Thyroid gland (tissue), 4 donors: ENCODE measurements at regions not wholly inside any gene's neighbourhood (a gene's known extent, or its start where the extent isn't known, plus 50 kb on each side); places are given as distances from the start of the nearest gene placed in this dataset.

Experiments used
- DNase-seq, 2 donors: peaks; one replicate each; pipeline ENCODE4 v3.0.0-alpha.2; 2019
- H3K27ac ChIP-seq, 3 donors: fragments of 200-600 bp; sonication (generic); 1 replicate in 2 of 3; 2 replicates in 1 of 3; pipeline ENCODE4 v1.5.1; 2016 to 2019; ENCODE audit warnings: mild to moderate bottlenecking in 1 of 3, moderate library complexity in 1 of 3
- H3K27me3 ChIP-seq: fragments of 200-600 bp; sonication (generic); one replicate; pipeline ENCODE4 v1.5.1; 2019
- H3K36me3 ChIP-seq, 2 donors: fragments of 200-600 bp; sonication (generic); one replicate each; pipeline ENCODE4 v1.5.1; 2016 to 2019
- H3K4me1 ChIP-seq, 2 donors: fragments of 200-600 bp; sonication (generic); one replicate each; pipeline ENCODE4 v1.5.1; 2017 to 2019
- H3K4me3 ChIP-seq, 3 donors: fragments of 200-600 bp; sonication (generic); replicated peaks in 1 of 3; 1 replicate in 2 of 3; 2 replicates in 1 of 3; pipeline ENCODE4 v1.5.1; 2016; ENCODE audit warnings: mild to moderate bottlenecking in 1 of 3
- H3K9me3 ChIP-seq: fragments of 200-600 bp; sonication (generic); one replicate; pipeline ENCODE4 v1.5.1; 2017
- POLR2A ChIP-seq, 2 donors: fragments of 450-650 bp; IDR thresholded peaks; one replicate each; pipeline ENCODE4 v1.6.1; 2017; ENCODE audit warnings: antibody characterized with exemption in 2 of 2, mild to moderate bottlenecking in 2 of 2, moderate library complexity in 1 of 2
- WGBS, 2 donors: methylation state at CpG; one replicate each; pipeline ENCODE4 v1.1.5; 2017; 5-methylcytosine and 5-hydroxymethylcytosine counted together
- intact Hi-C: fragments of 100-400 bp; cut with DNase I; formaldehyde crosslinking; loops from one replicate; pipeline ENCODE4 v1.15.1; 2023
- TF ChIP-seq, protein P1 (sequence below), 6 experiments: fragments of 200-600 bp in 3 of 6; fragments of 450-650 bp in 3 of 6; sonication (generic) in 3 of 6; IDR thresholded peaks; one replicate each; pipeline ENCODE4 v1.5.1; 2016 to 2019; ENCODE audit warnings: antibody characterized with exemption in 6 of 6, mild to moderate bottlenecking in 2 of 6, inconsistent platforms in 1 of 6, moderate library complexity in 1 of 6

- TF ChIP-seq, protein P1, sequence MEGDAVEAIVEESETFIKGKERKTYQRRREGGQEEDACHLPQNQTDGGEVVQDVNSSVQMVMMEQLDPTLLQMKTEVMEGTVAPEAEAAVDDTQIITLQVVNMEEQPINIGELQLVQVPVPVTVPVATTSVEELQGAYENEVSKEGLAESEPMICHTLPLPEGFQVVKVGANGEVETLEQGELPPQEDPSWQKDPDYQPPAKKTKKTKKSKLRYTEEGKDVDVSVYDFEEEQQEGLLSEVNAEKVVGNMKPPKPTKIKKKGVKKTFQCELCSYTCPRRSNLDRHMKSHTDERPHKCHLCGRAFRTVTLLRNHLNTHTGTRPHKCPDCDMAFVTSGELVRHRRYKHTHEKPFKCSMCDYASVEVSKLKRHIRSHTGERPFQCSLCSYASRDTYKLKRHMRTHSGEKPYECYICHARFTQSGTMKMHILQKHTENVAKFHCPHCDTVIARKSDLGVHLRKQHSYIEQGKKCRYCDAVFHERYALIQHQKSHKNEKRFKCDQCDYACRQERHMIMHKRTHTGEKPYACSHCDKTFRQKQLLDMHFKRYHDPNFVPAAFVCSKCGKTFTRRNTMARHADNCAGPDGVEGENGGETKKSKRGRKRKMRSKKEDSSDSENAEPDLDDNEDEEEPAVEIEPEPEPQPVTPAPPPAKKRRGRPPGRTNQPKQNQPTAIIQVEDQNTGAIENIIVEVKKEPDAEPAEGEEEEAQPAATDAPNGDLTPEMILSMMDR (IDR thresholded peaks at IDR 0.05) = no peak
- no peak for TF ChIP-seq POLR2A (IDR thresholded peaks at IDR 0.05)
- Histone ChIP-seq H3K9me3 (no peaks in the 10 kb centered on the region), H3K4me1 (no peaks in the 10 kb centered on the region), H3K27ac (no peak overlapping the region), H3K4me3 (no peak overlapping the region), H3K27me3 (no peaks in the 10 kb centered on the region), H3K36me3 (no peaks in the 10 kb centered on the region)
- DNase-seq = no peak
- intact Hi-C loops = no loop called here
- 100% methylated on average over 1 of the region's 1 CpG for WGBS, 2 donors
These were observed 173.1 kb downstream of the KLHL28 start for GRCh38 chr14:44788612-44789011.

GRCh38 chr14:44785096-44785495, 176.7 kb downstream of the KLHL28 start:
- H3K4me3 ChIP-seq = no peak overlapping the region

GRCh38 chr14:44783901-44784300, 177.8 kb downstream of the KLHL28 start:
- Histone ChIP-seq H3K9me3 (no peaks in the 10 kb centered on the region), H3K27me3 (no peaks in the 10 kb centered on the region), H3K27ac (no peak overlapping the region), H3K4me1 (peaks cover 5 to 13% of the 10 kb centered on the region in 2 donors), H3K4me3 (no peak overlapping the region), H3K36me3 (no peaks in the 10 kb centered on the region)
- intact Hi-C loops = no loop called here
- DNase-seq = no peak
- TF ChIP-seq POLR2A (IDR thresholded peaks at IDR 0.05) = no peak
- TF ChIP-seq, protein P1 (IDR thresholded peaks at IDR 0.05) = no peak

More at GRCh38 chr14:44785096-44785495, 176.7 kb downstream of the KLHL28 start:
- Histone ChIP-seq H3K27ac (no peak overlapping the region), H3K4me1 (peaks cover 5 to 13% of the 10 kb centered on the region in 2 donors), H3K27me3 (no peaks in the 10 kb centered on the region), H3K36me3 (no peaks in the 10 kb centered on the region), H3K9me3 (no peaks in the 10 kb centered on the region)
- DNase-seq = no peak
- WGBS, 2 donors = 83 to 85% methylated on average over 3 of the region's 3 CpGs
- no peak for TF ChIP-seq POLR2A (IDR thresholded peaks at IDR 0.05)
- TF ChIP-seq, protein P1 (IDR thresholded peaks at IDR 0.05) = no peak
- intact Hi-C loops = no loop called here

DNA sequence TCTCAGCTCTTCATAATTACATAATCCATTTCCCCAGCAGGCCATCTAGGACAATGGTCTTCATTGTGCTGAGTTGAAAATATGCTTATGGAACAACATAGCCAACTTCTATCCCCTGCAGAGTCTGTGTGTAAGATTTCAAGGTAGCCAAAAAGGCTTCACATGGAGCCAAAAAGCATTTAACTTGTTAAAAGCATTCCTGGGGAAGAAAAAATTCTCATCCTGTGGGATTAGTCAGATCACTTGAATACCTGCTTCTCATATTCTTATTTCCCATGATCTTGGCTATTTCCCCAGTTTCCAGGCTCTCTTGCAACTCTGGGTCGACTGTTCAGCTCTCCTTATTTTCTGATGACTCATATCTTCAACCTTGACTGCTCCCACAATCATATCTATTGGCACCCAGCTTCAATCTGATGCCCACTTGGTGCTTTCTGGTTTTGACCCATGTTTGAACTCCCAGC, 178.9 kb downstream of the KLHL28 start:
- DNase-seq = no peak

DNA sequence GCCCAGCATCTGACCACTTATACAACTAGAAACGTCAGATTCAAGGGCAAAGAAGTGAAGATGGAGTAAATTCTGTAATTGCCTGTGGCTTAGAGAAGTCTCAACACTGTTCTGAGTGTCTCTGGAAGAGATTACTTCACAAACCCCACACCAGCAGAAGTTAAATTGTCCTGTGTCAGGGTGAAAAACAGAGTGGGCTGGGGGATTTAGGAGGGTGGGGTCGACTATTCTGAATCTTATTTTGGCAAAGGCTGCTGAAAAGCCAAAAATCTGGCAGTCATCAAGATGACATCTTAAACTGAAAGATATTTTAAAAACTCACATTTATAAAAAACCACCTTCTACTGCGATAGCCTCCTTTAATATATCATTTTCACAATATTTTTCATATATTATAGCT, 180.8 kb downstream of the KLHL28 start:
- intact Hi-C loops = no loop called here
- H3K27me3 ChIP-seq = no peaks in the 10 kb centered on the region
- no peak overlapping the region for H3K27ac ChIP-seq
- 68 to 69% methylated on average over 3 of the region's 3 CpGs for WGBS, 2 donors
- H3K4me1 ChIP-seq = peaks cover 5 to 13% of the 10 kb centered on the region in 2 donors
- DNase-seq = no peak
- H3K36me3 ChIP-seq = no peaks in the 10 kb centered on the region
- H3K4me3 ChIP-seq = no peak overlapping the region
- no peaks in the 10 kb centered on the region for H3K9me3 ChIP-seq
- TF ChIP-seq, protein P1 (IDR thresholded peaks at IDR 0.05) = no peak
- TF ChIP-seq POLR2A (IDR thresholded peaks at IDR 0.05) = no peak

More for the DNA sequence above, 178.9 kb downstream of the KLHL28 start:
- no peaks in the 10 kb centered on the region for H3K9me3 ChIP-seq
- no peaks in the 10 kb centered on the region for H3K36me3 ChIP-seq
- H3K27me3 ChIP-seq = no peaks in the 10 kb centered on the region
- TF ChIP-seq POLR2A (IDR thresholded peaks at IDR 0.05) = no peak
- TF ChIP-seq, protein P1 (IDR thresholded peaks at IDR 0.05) = no peak
- H3K4me1 ChIP-seq = peaks cover 5 to 13% of the 10 kb centered on the region in 2 donors
- 18% methylated on average over 1 of the region's 1 CpG for WGBS, 2 donors
- intact Hi-C loops = no loop called here
- no peak overlapping the region for H3K4me3 ChIP-seq
- H3K27ac ChIP-seq = peak overlapping the region in 1 of 3 donors; percentile 24
